HG03565 (cell line): ENCODE measurements at regions not wholly inside any gene's neighbourhood (a gene's known extent, or its start where the extent isn't known, plus 50 kb on each side); places are given as distances from the start of the nearest gene placed in this dataset.

Experiments used
- ATAC-seq: cut with Tn5 transposase; IDR thresholded peaks from one replicate; pipeline ENCODE4 v1.9.1; 2021; ENCODE audit warnings: mild to moderate bottlenecking, moderate library complexity; ENCODE audit not compliant: unreplicated experiment

GRCh38 chr2:57862153-57862552 is 184.5 kb upstream of the VRK2 start:
- ATAC-seq, result no peak

DNA sequence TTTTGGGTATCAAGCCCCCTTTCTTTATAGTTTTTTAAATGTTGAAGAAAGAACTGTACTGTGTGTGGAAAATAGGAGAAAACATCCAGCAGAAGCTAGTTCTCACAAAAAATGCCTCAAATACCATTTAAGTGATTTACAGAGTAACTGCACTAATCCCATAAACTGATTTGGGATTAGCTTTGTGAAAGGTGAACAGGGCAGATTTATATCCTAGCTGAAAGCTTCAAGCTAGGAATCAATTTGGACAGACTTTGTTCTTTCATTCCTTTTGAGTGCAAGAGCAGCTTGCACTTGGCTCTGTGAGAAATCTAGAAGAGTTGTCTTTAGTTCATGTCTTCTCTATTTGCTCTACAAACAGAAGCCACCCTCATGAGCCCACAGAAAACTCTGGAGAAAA is 183.9 kb upstream of the VRK2 start:
- ATAC-seq, result no peak

DNA sequence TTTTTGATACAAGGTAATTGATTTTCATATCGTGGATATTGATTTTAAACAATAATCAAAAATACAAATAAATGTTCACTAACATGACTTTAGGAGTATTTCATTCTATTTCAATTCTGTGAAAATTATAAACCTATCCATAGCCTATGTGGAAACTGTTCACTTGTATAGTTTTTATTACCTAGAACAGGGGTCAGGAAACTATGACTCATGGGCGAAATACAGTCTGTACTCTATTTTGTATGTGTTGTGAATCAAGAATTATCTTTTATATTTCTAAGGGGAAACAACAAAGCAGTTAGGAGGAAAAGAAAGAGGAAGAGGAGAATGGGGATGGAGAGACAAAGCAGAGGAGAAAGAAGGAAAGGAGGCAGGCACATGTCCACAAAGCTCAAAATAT is 181.7 kb upstream of the VRK2 start:
- no peak for ATAC-seq

DNA sequence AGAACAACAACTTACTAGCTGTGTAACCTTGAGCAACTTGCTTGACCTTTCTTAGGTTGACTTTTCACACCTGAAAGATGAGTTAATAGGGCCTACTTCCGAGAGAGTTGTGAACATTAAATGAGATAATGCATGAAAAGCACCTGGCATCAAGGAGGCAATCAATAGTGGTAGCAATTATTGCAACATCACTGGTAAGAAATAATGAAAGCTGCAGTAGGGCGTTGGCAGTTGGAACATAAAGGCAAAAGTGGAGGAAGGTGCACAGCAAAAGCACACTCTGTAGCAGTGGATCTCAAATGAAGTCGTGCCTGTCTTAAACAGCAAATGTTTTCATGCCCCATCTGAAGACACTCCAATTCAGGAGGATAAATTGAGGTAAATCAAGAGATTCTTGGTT is 178.9 kb upstream of the VRK2 start:
- ATAC-seq, result no peak

GRCh38 chr2:57868619-57869139 is 177.9 kb upstream of the VRK2 start:
- no peak for ATAC-seq

GRCh38 chr2:57869758-57870344 is 176.8 kb upstream of the VRK2 start:
- ATAC-seq, result no peak

GRCh38 chr2:57876313-57876712 is 170.3 kb upstream of the VRK2 start:
- peak; percentile 72 for ATAC-seq

DNA sequence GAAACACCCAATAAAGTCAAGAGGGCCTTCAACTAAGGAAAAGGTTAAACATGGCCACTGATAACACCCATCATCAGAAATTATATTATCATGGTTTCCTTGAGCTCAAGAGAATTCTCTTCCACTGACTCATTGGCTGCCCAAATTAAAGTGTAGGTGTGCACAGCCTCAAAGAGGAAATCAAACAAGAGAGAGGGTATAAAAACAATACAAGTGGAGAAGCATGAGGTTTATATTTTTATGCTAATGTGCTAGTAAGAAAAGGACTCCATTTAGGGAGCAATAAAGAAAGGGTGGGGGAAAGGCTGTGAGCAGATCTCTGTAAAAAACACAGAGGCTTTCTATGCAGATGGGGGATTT is 168.8 kb upstream of the VRK2 start:
- no peak for ATAC-seq

DNA sequence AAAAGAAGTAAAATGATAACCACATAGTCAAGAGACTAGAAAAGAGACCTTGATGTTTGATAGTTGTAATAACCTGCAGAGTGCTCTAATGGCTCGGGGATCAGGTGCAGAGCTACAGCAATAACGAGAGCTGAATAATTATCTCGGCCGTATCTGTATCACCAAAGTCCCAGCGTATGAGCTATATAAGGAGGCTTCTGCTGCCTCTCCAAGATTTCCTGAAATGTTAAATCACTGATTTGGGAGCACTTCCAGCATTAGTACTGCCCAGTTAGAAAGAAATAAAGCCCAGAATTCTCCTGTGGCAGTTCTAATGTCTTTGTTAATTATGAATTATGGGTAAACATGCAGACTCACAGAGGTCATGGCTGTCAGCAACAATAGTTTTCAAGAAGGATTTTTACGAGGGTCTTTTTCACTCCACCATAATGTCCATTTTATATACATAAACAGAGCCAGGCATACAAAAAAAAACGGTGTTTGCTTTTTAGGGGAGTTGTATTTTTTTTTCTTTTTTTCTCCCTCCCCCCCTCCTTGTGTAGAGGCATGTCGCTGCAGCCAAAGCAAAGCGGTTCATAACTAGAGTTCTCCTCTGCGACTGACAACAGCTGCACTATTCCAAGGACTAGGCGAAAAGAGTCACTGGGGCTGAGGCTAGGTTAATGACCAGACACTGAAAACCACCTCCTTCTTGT is 168.3 kb upstream of the VRK2 start:
- no peak for ATAC-seq

DNA sequence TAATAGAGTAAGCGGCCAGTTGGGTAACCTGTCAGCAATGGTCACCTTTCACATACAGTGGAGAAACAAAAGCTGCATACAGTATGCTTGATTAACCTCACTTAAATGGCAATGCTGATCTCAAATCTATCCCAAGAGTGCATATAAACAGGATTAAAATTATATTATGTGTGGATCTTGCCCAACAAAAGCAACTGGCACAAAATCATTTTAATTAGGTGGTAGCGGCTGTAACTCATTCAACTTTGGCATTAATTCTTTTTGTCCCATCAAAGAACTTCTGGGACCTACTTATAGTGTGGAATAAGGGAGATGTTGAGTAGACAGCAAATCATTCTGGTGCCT is 167.8 kb upstream of the VRK2 start:
- ATAC-seq, result no peak

- ATAC-seq, result no peak
Observed at GRCh38 chr2:57880446-57880845, 166.2 kb upstream of the VRK2 start.

GRCh38 chr2:57880967-57881366 is 165.6 kb upstream of the VRK2 start:
- ATAC-seq, result no peak

DNA sequence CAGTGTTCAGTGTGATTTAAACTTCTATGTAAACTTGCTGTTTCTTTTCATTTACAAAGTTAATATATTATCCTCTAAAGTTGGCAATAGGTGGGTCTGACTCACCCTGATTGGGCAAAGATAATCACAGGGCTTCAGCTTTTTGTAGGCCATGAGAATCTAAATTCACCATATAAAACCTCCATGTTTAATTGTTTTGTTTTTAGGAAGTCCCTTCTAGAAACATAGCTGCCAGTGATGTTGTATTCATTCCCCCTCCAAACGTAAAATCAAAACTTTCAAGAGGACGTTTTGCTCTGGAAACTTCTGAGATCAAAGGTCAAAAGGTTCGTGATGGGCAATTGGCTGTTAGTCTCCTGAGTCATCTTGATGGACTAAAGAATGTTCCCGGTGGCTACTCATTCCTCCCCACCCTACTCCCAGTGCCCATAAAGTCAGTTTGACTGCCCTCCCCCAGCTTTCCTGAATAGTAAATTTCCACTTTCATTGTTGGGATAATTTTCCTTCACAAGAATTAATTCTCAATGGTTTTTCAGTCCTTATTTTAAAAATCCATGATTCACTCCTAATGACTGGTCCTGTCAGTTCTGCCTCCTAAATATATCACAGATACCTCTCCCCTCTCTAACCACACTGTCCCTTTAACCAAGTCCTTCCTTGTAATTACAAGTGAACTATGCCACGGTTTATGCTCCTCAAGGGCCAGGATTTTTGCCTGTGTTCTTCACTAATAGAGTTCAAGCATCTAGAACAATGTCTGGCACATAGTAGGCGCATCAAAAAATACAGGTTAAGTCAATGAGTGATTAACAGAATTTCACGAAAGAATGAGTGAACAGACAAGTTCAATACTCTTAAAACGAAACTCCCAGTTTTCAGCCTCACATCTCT is 164.4 kb upstream of the VRK2 start:
- ATAC-seq, result no peak

GRCh38 chr2:57882895-57883515 is 163.6 kb upstream of the VRK2 start:
- ATAC-seq, result no peak

GRCh38 chr2:57884281-57884680 is 162.3 kb upstream of the VRK2 start:
- no peak for ATAC-seq

DNA sequence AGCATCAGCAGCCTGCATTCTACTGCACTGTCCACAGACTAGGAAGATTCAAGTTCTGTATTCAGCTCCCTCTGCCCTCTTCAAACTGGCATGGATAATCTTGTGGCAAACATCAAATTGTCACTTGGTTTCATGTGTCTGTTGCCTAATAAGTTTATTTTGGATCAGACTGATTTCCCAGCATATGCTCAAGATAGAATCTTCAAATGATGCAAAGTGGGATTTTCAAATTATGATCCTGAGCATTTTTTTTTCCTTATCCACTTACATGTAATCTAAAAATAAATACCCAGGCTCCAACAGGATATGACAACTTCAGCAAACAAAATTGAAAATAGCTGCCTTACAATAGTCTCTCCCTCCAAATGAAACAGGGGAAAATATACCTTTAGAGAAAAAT is 160.9 kb upstream of the VRK2 start:
- ATAC-seq, result no peak

- no peak for ATAC-seq
Observed at GRCh38 chr2:57886161-57886786, 160.3 kb upstream of the VRK2 start.

DNA sequence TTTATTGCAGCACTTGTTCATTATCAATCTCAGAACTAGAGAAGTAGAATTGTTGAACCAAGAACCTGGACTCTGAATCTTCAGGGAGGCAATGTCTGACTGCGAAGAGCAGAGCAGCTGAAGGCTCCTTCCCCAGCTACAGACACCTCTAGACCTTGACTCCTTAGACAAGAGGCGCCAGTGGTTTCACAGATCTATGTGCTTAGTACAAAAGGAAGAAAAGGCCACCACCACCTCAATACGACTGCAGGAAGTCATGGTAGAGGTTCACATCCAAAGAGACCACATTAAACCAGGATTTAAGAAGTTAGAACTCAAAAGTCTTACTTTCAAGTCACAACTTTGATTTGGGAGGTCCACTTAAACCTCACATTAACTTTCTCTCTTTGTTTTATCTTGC is 158.1 kb upstream of the VRK2 start:
- no peak for ATAC-seq

DNA sequence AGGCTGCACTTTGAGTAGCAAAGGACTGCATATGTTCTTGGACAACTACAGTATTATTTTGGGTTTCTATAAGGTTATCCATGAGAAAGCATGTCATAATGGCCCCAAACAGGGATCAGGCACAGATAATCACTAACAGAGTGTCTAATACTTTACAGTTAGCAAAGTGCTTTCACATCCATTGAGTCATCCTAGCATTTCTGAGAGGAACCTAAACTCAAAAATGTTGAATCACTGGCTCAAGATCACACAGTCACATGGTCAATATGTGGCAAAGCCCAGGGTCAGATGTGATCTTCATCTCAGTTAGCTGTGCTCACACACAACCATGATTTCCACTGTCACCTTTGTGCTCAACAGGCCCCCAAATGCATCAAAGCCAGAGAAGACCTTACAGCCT is 156.1 kb upstream of the VRK2 start:
- peak; percentile 41 for ATAC-seq

GRCh38 chr2:57891086-57891712 is 155.4 kb upstream of the VRK2 start:
- ATAC-seq, result no peak

DNA sequence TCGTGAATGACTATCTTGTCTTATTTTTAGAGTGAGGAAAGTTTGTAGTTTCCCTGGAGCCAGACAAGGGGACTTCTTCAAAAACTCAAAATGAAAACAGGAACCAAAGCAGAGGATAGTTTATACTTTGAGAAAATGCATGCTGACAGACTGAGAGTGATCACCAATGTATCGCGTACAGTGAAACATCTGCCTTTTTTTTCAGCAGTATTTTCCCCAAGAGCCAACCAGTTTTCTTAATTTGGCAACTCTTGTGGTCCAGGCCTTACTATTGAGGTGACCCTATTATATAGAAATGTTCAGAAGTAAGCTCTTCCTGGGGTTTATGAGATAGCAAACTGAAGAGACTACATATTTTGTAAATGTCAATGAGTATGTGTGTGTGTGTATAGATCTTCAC is 153.7 kb upstream of the VRK2 start:
- ATAC-seq, result peak; percentile 78
